Kidney glomerular epithelial cell (primary cell): ENCODE measurements at regions not wholly inside any gene's neighbourhood (a gene's known extent, or its start where the extent isn't known, plus 50 kb on each side); places are given as distances from the start of the nearest gene placed in this dataset.

Source experiments
- DNase-seq: peaks from one replicate; lab custom pipeline; 2025; lab: John Stamatoyannopoulos, UW

DNA sequence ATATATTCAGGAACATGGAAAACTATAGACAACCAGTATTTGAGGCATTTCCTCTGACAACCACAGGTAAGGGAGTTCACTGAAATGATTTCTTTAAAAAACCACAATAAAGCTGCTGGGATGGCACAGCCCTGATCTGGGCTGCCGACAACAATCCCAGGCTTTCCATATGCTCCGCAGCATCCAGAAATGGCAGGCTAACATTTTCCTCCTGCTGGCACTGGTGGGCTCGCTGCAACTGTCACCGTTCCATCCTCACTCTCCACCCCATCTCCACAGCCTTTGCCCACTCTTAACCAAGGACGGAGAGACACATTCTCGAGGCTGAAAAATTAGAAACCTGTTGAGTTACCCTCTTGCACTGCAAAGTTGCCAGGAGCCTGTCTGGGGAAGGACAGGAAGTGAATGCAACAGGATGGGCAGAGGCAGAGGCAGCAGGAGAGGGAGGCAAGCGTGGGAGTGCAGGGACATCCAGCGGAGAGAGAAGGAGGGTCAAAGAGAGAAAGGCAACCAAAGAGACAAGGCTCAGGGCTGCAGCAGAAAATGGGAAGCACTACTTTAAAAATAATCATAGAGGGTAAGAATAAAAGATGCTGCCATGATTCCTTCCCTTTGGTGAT, 79.0 kb upstream of the ARRDC4 start:
- DNase-seq, result no peak

DNA sequence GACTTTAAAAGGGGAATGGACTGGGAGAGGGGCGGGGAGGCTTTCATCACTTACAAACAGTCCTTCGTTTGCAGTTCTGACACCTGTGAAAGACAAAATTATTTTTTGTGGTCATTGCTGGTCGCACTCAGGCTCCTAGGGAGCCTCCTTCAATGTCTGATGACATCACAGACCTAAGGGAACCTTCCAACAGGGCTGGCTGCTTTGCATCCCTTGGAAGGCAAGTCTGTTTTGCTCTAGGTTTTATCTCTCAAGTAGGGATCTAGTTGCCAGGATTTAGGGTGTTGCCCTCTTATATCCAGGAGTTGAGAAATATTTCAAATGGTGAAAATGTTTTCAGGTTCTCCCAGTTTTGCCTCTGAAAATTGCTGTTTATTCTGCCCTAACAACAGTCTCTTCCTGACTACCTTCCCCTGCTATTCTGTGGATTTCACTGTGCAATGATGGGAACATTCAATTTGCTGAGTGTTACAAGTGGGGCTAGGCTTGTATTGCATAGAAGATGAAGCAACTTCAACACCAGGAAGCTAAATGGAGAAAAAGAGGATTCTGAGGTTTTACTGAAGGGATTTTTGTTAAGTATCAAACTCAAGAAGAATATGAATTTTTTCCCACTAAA, 75.9 kb upstream of the ARRDC4 start:
- no peak for DNase-seq

DNA sequence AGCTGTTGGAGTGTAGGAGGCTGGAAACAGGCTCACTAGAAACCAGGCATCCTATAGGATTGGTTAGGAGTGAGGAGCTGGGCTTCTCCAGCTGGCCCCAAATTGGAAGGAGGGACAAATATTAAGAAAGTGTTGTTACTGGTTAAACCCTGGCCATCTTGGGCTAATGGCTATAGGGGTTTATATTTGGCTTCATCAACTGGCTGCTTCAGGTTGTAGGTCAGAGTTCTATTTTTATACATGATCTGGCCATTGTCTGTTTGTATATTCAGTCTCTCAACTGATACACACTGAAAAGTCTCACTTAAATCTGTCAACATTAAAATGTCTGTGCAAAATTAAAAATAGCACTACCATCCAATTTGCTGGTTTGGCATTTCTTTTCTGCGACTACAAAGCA, 70.2 kb upstream of the ARRDC4 start:
- no peak for DNase-seq

DNA sequence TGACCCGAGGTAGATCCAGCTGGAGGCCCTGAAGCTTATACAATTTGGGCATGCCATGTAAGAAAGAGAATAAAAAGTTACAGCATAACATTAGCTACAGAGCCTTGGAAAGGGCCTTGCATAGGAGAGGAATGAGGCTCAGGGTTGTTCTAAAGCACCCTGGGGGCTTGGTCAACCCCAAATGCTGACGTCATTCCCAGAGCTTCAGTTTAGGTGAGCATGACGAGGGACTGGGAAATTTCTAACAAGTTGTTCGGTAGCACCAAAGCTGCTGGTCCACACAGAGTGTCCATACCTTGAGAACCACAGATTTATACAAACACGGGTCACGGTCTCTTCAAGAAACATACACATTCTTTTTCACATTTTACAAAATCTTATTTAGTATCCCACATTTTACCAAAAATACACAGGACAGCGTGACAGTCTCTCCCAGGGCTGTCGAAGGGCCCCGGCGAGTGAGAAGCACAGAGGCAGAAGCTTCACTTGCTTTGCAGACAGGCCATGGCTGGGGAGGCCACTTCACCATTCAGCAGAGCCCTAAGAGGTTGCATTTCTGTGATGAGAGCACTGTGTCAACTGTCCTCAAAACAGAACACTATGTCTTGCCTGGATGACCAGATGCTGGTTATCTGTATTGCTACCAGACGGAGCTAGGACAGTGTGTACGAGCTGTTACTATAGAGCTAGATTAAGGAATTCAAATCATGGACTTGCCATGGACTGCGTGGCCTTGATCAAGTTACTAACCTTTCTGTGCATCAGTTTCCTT, 68.2 kb upstream of the ARRDC4 start:
- DNase-seq, result no peak

DNA sequence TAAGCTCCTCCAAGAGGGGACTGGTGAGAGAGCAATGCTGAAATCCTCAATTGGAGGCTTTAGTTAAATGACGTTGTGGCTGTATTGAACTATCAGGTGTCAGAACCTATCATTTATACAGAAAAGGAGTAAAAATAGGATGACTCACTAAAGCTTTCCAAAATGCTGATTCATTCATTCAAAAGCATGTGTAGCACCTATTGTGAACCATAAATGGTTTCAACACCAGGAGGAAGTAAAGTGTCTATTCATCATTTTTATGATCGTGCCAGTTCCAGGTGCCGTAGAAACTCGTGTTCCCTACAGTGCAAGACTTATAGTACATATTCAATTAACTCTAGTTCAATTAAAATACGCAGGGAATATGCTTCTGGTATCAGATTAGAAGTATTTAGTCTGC, 66.5 kb upstream of the ARRDC4 start:
- DNase-seq, result no peak

DNA sequence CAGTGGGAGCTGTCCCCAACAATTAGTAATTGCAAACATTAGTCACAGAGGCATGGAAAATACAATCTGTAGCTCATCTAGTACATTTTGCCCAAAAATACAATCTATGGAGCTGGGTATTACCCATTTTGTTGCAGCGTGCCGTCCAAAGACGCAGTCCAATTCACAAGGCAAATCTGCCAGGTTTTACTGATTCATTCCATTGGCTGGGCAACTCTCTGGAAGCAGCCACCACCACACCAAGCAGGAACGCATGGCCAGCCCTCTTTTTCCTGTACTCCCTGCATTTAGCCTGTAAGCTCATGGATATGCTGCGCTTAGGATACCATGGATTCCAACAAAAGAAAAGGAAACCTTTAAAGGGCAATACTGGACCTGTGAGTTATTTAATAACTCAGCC, 60.5 kb upstream of the ARRDC4 start:
- no peak for DNase-seq

DNA sequence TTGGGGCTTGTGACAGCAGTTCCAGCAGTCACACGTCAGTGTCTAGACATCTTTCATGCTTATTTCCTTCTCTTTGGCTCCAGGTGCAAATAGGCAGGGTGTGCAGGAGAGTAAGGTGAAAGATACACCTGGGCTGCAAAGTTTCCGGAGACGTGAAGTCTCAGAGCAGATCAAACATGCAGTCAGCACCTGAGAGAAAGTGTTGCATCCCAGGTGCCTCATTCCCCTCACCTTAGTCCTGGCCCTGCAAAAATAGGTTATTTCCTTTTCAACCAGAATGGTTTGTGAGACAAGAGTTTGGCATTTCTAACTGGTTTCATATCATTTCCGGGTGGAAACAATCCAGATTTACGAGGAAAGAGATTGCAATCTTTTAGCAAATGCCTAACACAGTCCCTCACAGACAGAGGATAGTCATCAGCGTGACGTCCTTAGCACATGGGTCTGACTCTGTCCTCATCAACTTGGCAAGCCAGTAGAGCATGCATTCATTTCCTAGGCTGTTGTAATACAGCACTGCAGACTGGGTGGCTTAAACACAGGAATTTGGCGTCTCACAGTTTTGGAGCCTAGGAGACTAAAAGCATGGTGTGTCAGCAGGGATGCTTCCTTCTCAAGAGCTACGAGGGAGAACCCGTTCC, 58.2 kb upstream of the ARRDC4 start:
- DNase-seq, result no peak

DNA sequence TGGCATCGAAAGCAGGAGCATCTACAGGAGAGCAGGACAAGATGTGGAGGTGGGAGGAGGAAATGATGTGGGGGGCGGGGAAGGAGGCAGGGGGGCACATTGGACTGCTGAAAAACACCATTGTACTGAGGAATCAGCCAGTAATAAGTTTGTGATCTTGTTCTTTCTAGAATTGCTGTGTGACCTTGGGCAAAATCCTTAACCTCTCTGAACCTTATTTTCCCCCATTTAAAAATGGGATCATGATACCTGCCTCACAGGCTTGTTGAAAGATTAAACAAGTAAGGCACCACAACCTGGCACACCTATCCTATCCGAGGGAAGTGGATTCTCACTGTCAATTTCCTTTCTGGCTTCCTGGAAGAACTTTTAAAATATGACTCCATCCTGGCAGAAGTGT, 56.9 kb upstream of the ARRDC4 start:
- DNase-seq, result no peak

DNA sequence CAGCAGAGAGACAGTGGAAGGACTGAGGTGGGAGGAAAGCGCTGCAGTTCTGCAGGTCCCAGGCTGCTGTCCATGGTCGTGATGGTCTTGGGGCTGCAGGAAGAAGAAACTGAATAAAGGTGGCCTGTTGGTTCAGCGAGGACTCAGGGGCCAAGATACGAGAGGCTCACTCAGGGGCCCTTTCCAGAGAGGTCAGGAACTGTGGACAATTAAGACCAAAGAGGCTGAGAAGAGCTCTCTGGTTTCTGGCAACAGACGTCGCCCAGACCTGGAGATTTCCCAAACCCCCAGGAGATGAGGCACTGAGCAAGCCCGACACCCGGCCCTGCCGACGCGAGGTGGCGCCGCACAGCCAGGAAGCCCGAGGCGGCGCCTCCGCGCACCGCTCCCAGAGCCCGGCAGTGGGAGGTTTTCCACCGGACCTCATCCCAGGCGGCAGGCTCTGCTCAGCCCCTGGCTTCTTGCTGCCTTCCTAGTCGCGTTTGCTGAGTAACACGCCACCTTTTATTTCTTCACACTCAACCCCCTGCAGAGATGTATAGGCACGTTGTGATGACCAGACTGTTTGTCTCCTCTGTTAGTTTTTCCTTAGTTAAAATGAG, 56.4 kb upstream of the ARRDC4 start:
- peak; percentile 8 for DNase-seq

DNA sequence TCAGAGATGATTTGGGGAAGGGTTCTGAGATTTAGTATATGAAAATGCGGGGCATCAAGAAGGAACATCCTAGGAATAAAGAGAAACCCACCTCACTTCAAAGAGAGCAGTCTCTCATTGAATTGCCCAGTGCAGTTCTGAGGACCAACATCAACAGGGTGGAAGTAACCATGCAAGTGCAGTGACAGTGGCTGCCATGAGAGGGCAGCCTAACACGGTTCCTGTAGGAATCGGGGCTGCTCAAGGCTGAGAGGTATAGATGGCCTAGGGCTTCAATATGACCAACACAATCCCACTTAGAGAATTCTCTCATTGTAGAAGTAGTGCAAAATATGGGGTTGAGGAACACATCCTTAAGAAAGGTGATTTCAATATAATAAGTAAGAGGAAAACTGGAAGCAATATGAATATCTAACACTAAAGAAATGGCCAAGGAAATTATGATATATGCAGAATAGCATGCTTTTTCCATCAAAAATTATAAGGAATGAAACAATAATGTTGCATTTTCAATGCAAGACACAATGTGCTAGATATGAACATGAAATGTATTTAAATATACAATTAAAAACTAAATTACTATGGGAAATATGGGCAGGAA, 51.1 kb upstream of the ARRDC4 start:
- peak; percentile 25 for DNase-seq
